ENCODE measurements at regions not wholly inside any gene's neighbourhood (a gene's known extent, or its start where the extent isn't known, plus 50 kb on each side); places are given as distances from the start of the nearest gene placed in this dataset.

DNA sequence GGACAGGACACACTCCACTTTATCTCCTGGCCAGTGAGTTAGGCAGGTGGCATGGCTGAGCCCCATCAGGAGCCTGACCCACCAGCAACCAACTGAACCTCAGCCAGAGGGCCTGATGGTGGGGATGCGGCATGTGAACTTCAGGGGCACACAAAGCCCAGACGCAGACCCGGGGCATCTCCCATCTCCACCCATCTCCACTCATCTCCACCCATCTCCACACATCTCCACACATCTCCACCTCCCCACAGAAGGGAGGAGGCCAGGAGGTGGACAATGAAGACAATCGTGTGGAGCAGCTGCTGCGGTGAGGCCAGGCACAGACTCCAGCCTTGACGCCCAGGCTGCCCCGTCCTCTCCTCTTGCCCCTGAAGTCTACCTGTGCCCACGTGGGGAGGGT lies 340.8 kb downstream of the CTTN start:
- Histone ChIP-seq H3K27me3 (replicated peaks; ENCODE audit: insufficient read depth) (no peaks in the 10 kb centered on the region), H3K36me3 (ENCODE audit: low read depth) (no peaks in the 10 kb centered on the region), H4K20me1 (ENCODE audit: insufficient read depth) (no peaks in the 10 kb centered on the region), H2AFZ (no peak overlapping the region), H3K4me1 (ENCODE audit: insufficient read depth) (no peaks in the 10 kb centered on the region), H3K79me2 (ENCODE audit: insufficient read depth) (no peaks in the 10 kb centered on the region), H3K9me2 (ENCODE audit: insufficient read depth) (no peaks in the 10 kb centered on the region), H3K4me3 (no peak overlapping the region), H3F3A (ENCODE audit: insufficient read depth) (no peaks in the 10 kb centered on the region), H3K4me2 (ENCODE audit: unreplicated experiment) (no peak overlapping the region), H3K27ac (no peak overlapping the region), H3K9me3 (ENCODE audit: low read depth) (no peaks in the 10 kb centered on the region), H3K9ac (no peak overlapping the region)
- TF ChIP-seq EZH2phosphoT487 (IDR thresholded peaks at IDR 0.05; ENCODE audit: insufficient read depth, low read depth) (no peak), EZH2 (IDR thresholded peaks at IDR 0.05; ENCODE audit: insufficient read depth, poor library complexity, severe bottlenecking) (no peak)
- DNase-seq, result no peak
- 47 to 68% methylated on average over 8 of the region's 8 CpGs for WGBS, 2 experiments (ENCODE audit: low coverage in 1 of 2, low lambda C conversion rate in 2 of 2, missing lambda C conversion rate in 2 of 2)
- in situ Hi-C loops (cut with MboI), result no loop called here

- Histone ChIP-seq H2AFZ (no peak overlapping the region), H3K27me3 (replicated peaks; ENCODE audit: insufficient read depth) (no peaks in the 10 kb centered on the region), H3K9me2 (ENCODE audit: insufficient read depth) (no peaks in the 10 kb centered on the region), H3K79me2 (ENCODE audit: insufficient read depth) (no peaks in the 10 kb centered on the region), H3K27ac (no peak overlapping the region), H3K4me3 (no peak overlapping the region), H3F3A (ENCODE audit: insufficient read depth) (no peaks in the 10 kb centered on the region), H3K4me1 (ENCODE audit: insufficient read depth) (no peaks in the 10 kb centered on the region), H3K36me3 (ENCODE audit: low read depth) (no peaks in the 10 kb centered on the region), H3K4me2 (ENCODE audit: unreplicated experiment) (no peak overlapping the region), H4K20me1 (ENCODE audit: insufficient read depth) (no peaks in the 10 kb centered on the region), H3K9ac (no peak overlapping the region), H3K9me3 (ENCODE audit: low read depth) (no peaks in the 10 kb centered on the region)
- TF ChIP-seq EZH2phosphoT487 (IDR thresholded peaks at IDR 0.05; ENCODE audit: insufficient read depth, low read depth), result no peak
- no peak for TF ChIP-seq EZH2 (IDR thresholded peaks at IDR 0.05; ENCODE audit: insufficient read depth, poor library complexity, severe bottlenecking)
- 41 to 42% methylated on average over 19 to 20 of the region's 20 CpGs for WGBS, 2 experiments (ENCODE audit: low coverage in 1 of 2, low lambda C conversion rate in 2 of 2, missing lambda C conversion rate in 2 of 2)
- no peak for DNase-seq
- in situ Hi-C loops (cut with MboI), result no loop called here
These were observed 341.6 kb downstream of the CTTN start for GRCh38 chr11:70739811-70740487.

- WGBS, 2 experiments (ENCODE audit: low coverage in 1 of 2, low lambda C conversion rate in 2 of 2, missing lambda C conversion rate in 2 of 2), result 37 to 38% methylated on average over 6 of the region's 6 CpGs
- DNase-seq, result no peak
- Histone ChIP-seq H3K4me2 (ENCODE audit: unreplicated experiment) (no peak overlapping the region), H3K27ac (no peak overlapping the region), H3K27me3 (replicated peaks; ENCODE audit: insufficient read depth) (no peaks in the 10 kb centered on the region), H3K36me3 (ENCODE audit: low read depth) (no peaks in the 10 kb centered on the region), H3K79me2 (ENCODE audit: insufficient read depth) (no peaks in the 10 kb centered on the region), H2AFZ (no peak overlapping the region), H3K9me3 (ENCODE audit: low read depth) (no peaks in the 10 kb centered on the region), H4K20me1 (ENCODE audit: insufficient read depth) (no peaks in the 10 kb centered on the region), H3K4me1 (ENCODE audit: insufficient read depth) (no peaks in the 10 kb centered on the region), H3K4me3 (no peak overlapping the region), H3K9ac (no peak overlapping the region), H3K9me2 (ENCODE audit: insufficient read depth) (no peaks in the 10 kb centered on the region), H3F3A (ENCODE audit: insufficient read depth) (no peaks in the 10 kb centered on the region)
- in situ Hi-C loops (cut with MboI), result no loop called here
- TF ChIP-seq EZH2 (IDR thresholded peaks at IDR 0.05; ENCODE audit: insufficient read depth, poor library complexity, severe bottlenecking) (no peak), EZH2phosphoT487 (IDR thresholded peaks at IDR 0.05; ENCODE audit: insufficient read depth, low read depth) (no peak)
These were observed 342.1 kb downstream of the CTTN start for GRCh38 chr11:70740488-70740851.

DNA sequence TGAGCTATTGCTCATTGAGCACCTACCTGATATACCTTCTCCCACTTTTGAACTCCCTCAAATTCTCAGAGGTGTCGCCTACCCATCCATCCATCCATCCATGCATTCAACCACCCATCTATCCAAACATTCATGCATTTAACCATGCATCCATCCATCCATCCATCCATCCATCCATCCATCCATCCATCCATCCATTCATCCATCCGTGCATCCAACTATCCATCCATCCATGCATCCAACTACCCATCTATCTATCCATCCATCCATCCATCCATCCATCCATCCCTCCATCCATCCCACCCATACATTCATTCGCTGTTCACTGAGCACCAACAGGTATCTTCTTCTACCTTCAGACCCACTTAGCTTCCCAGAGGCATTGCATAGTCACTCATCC lies 342.8 kb downstream of the CTTN start:
- H3K9me3 ChIP-seq (ENCODE audit: low read depth), result no peaks in the 10 kb centered on the region

More for the DNA sequence above, 342.8 kb downstream of the CTTN start:
- Histone ChIP-seq H3F3A (ENCODE audit: insufficient read depth) (no peaks in the 10 kb centered on the region), H3K4me3 (no peak overlapping the region), H3K27me3 (replicated peaks; ENCODE audit: insufficient read depth) (no peaks in the 10 kb centered on the region), H3K4me1 (ENCODE audit: insufficient read depth) (no peaks in the 10 kb centered on the region), H3K79me2 (ENCODE audit: insufficient read depth) (no peaks in the 10 kb centered on the region), H3K9me2 (ENCODE audit: insufficient read depth) (no peaks in the 10 kb centered on the region), H3K4me2 (ENCODE audit: unreplicated experiment) (no peak overlapping the region), H3K9ac (no peak overlapping the region), H2AFZ (no peak overlapping the region), H4K20me1 (ENCODE audit: insufficient read depth) (no peaks in the 10 kb centered on the region), H3K36me3 (ENCODE audit: low read depth) (no peaks in the 10 kb centered on the region), H3K27ac (no peak overlapping the region)
- 27 to 28% methylated on average over 3 of the region's 3 CpGs for WGBS, 2 experiments (ENCODE audit: low coverage in 1 of 2, low lambda C conversion rate in 2 of 2, missing lambda C conversion rate in 2 of 2)
- in situ Hi-C loops (cut with MboI), result no loop called here
- no peak for DNase-seq
- no peak for TF ChIP-seq EZH2 (IDR thresholded peaks at IDR 0.05; ENCODE audit: insufficient read depth, poor library complexity, severe bottlenecking)
- TF ChIP-seq EZH2phosphoT487 (IDR thresholded peaks at IDR 0.05; ENCODE audit: insufficient read depth, low read depth), result no peak

Measured in GM23248 (cell line).